SU-DHL-6 (cell line): ENCODE measurements at regions not wholly inside any gene's neighbourhood (a gene's known extent, or its start where the extent isn't known, plus 50 kb on each side); places are given as distances from the start of the nearest gene placed in this dataset.

Source experiments
- H2AFZ ChIP-seq: fragments of 200-600 bp; sonication (generic); 2 replicates; pipeline ENCODE4 v1.6.1; 2014; ENCODE audit warnings: low read depth, mild to moderate bottlenecking, moderate library complexity, mixed read lengths, antibody characterized with exemption, low read length; ENCODE audit not compliant: severe bottlenecking
- H3F3A ChIP-seq: fragments of 200-600 bp; shearing (Covaris generic); 2 replicates; pipeline ENCODE4 v1.6.0; 2016; ENCODE audit warnings: antibody characterized with exemption, mild to moderate bottlenecking; ENCODE audit not compliant: insufficient read depth
- H3K27ac ChIP-seq: fragments of 200-600 bp; sonication (generic); 2 replicates; pipeline ENCODE4 v1.5.1; 2016; ENCODE audit warnings: low read depth, mild to moderate bottlenecking, low read length, moderate library complexity, mixed read lengths
- H3K27me3 ChIP-seq: fragments of 200-600 bp; sonication (generic), shearing (Covaris generic); 2 replicates; pipeline ENCODE4 v1.6.0; 2014; ENCODE audit warnings: mild to moderate bottlenecking, low read length
- H3K36me3 ChIP-seq: fragments of 200-600 bp; sonication (generic); 2 replicates; pipeline ENCODE4 v1.6.1; 2014; ENCODE audit warnings: mild to moderate bottlenecking, low read length, mixed read lengths
- H3K4me2 ChIP-seq: fragments of 300-600, 200-600 bp; shearing (Covaris generic), sonication (generic); 2 replicates; pipeline ENCODE4 v1.6.0; 2014; ENCODE audit warnings: low read length, low read depth, mild to moderate bottlenecking; ENCODE audit not compliant: poor library complexity, severe bottlenecking
- H3K4me3 ChIP-seq: fragments of 200-600 bp; sonication (generic); 2 replicates; pipeline ENCODE4 v1.5.1; 2014; ENCODE audit warnings: antibody characterized with exemption, low read length, mild to moderate bottlenecking, mixed read lengths; ENCODE audit not compliant: insufficient read depth, poor library complexity, severe bottlenecking
- H3K79me2 ChIP-seq: fragments of 200-600 bp; sonication (generic); 2 replicates; pipeline ENCODE4 v1.6.1; 2014; ENCODE audit warnings: mild to moderate bottlenecking, low read length, moderate library complexity; ENCODE audit not compliant: insufficient read depth
- H3K9ac ChIP-seq: fragments of 200-600 bp; sonication (generic); 2 replicates; pipeline ENCODE4 v1.7.0; 2014; ENCODE audit warnings: mild to moderate bottlenecking, low read length
- H3K9me2 ChIP-seq: fragments of 200-600 bp; sonication (generic); replicated peaks from 2 replicates; pipeline ENCODE4 v1.6.1; 2014; ENCODE audit warnings: low read length; ENCODE audit not compliant: insufficient read depth
- H3K9me3 ChIP-seq: fragments of 200-600 bp; sonication (generic); 2 replicates; pipeline ENCODE4 v1.6.1; 2014; ENCODE audit warnings: low read length, mixed read lengths; ENCODE audit not compliant: insufficient read depth
- H4K20me1 ChIP-seq: fragments of 200-600 bp; sonication (generic); 2 replicates; pipeline ENCODE4 v1.6.1; 2014; ENCODE audit warnings: low read depth, mild to moderate bottlenecking, antibody characterized with exemption, low read length, moderate library complexity, mixed read lengths
- CTCF ChIP-seq: fragments of 200-600 bp; sonication (generic); IDR thresholded peaks from one replicate; pipeline ENCODE4 v1.5.1; 2017; ENCODE audit warnings: antibody characterized with exemption, mild to moderate bottlenecking, low read length, moderate library complexity; ENCODE audit not compliant: insufficient read depth, poor library complexity, severe bottlenecking
- EZH2phosphoT487 ChIP-seq: fragments of 200-600 bp; sonication (generic), shearing (Covaris generic); conservative IDR thresholded peaks from 2 replicates; pipeline ENCODE4 v1.6.1; 2018; ENCODE audit warnings: mild to moderate bottlenecking, antibody characterized with exemption, low read length, moderate library complexity, mixed read lengths

DNA sequence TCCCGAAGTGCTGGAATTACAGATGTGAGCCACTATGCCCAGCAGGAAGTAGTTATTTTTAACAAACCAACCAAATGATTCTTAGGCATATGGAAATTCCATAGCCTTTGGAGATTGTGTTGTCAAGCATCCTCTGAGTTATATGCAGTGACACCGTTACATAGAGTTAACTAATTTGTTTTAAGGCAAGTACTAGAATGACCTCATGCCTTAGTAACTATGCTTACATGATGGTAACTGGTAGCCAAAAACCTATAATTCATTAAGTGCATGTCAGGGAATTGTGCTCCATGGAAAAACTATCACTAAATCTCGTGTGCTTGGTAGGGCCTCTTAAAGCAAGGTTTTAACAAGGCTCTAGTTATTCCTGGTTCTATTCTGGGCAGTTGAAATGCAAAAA lies 392.8 kb downstream of the TUSC7 start:
- no peak overlapping the region for H2AFZ ChIP-seq
- no peaks in the 10 kb centered on the region for H3K27me3 ChIP-seq
- no peaks in the 10 kb centered on the region for H3K9me3 ChIP-seq
- TF ChIP-seq CTCF (no peak), EZH2phosphoT487 (no peak)
- no peak overlapping the region for H3K4me3 ChIP-seq
- H3K9me2 ChIP-seq, result no peaks in the 10 kb centered on the region
- no peaks in the 10 kb centered on the region for H3F3A ChIP-seq
- no peaks in the 10 kb centered on the region for H3K79me2 ChIP-seq
- H4K20me1 ChIP-seq, result no peaks in the 10 kb centered on the region
- H3K27ac ChIP-seq, result no peak overlapping the region
- no peaks in the 10 kb centered on the region for H3K36me3 ChIP-seq
- H3K4me2 ChIP-seq, result no peak overlapping the region
- no peak overlapping the region for H3K9ac ChIP-seq

DNA sequence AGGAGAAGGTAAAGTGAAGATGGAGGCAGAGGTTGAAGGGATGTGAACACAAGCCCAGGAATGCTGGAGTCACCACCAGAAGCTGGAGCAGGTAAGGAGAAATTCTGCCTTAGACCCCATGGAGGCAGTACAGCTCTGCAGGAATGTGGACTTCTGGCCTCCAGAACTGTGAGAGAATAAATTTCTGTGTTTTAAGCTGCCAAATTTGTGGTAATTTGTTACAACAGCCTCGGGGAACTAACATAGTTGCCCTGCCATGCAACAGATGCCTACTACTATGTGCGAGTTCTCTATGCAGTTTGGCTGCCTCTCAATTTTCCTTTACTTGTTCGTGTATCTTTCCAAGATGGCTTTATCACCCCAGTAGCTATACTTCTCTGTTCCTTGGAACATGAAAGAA lies 394.1 kb downstream of the TUSC7 start:
- H3K36me3 ChIP-seq, result no peaks in the 10 kb centered on the region
- no peaks in the 10 kb centered on the region for H3K27me3 ChIP-seq
- no peak overlapping the region for H3K9ac ChIP-seq
- no peak overlapping the region for H2AFZ ChIP-seq
- H3K9me3 ChIP-seq, result no peaks in the 10 kb centered on the region
- H4K20me1 ChIP-seq, result no peaks in the 10 kb centered on the region
- H3K4me3 ChIP-seq, result no peak overlapping the region
- no peak overlapping the region for H3K27ac ChIP-seq
- H3K9me2 ChIP-seq, result no peaks in the 10 kb centered on the region
- H3F3A ChIP-seq, result no peaks in the 10 kb centered on the region
- TF ChIP-seq EZH2phosphoT487, result no peak
- no peak for TF ChIP-seq CTCF
- no peaks in the 10 kb centered on the region for H3K79me2 ChIP-seq
- H3K4me2 ChIP-seq, result no peak overlapping the region

- H3K4me3 ChIP-seq, result no peak overlapping the region
- H3K27ac ChIP-seq, result no peak overlapping the region
- no peak overlapping the region for H3K9ac ChIP-seq
- no peaks in the 10 kb centered on the region for H3K9me3 ChIP-seq
- no peak for TF ChIP-seq EZH2phosphoT487
- no peak for TF ChIP-seq CTCF
- H3K36me3 ChIP-seq, result no peaks in the 10 kb centered on the region
- no peaks in the 10 kb centered on the region for H4K20me1 ChIP-seq
- H3K27me3 ChIP-seq, result no peaks in the 10 kb centered on the region
- no peaks in the 10 kb centered on the region for H3K9me2 ChIP-seq
- H3K79me2 ChIP-seq, result no peaks in the 10 kb centered on the region
- no peak overlapping the region for H3K4me2 ChIP-seq
- H3F3A ChIP-seq, result no peaks in the 10 kb centered on the region
- H2AFZ ChIP-seq, result no peak overlapping the region
These were observed 394.8 kb downstream of the TUSC7 start for GRCh38 chr3:117104381-117104780.

DNA sequence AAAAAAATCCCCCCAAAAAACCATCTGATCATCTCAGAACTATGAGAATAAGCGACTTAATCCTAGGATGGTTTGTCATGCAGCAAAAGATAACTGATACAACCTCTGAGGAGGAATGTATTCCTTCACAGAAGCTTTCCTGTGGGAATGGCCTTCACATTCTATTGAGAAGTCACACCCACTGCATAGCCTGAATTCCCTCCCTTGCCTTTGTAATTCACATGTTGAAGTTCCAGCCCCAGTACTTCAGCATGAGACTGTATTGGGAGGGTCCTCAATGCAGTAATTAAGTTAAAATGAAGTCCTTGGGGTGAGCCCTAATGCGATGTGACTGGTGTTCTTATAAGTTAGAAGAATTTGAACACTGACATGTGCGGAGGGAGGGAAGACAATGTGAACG lies 395.2 kb downstream of the TUSC7 start:
- Histone ChIP-seq H3K4me2 (no peak overlapping the region), H3K27ac (no peak overlapping the region), H3K9ac (no peak overlapping the region), H3K79me2 (no peaks in the 10 kb centered on the region), H3F3A (no peaks in the 10 kb centered on the region), H3K27me3 (no peaks in the 10 kb centered on the region), H3K9me2 (no peaks in the 10 kb centered on the region), H4K20me1 (no peaks in the 10 kb centered on the region), H3K4me3 (no peak overlapping the region), H2AFZ (no peak overlapping the region), H3K9me3 (no peaks in the 10 kb centered on the region), H3K36me3 (no peaks in the 10 kb centered on the region)
- TF ChIP-seq EZH2phosphoT487 (no peak), CTCF (no peak)
